H1 (cell line): ENCODE measurements at regions not wholly inside any gene's neighbourhood (a gene's known extent, or its start where the extent isn't known, plus 50 kb on each side); places are given as distances from the start of the nearest gene placed in this dataset.

Experiments
- GABPA ChIP-seq: IDR thresholded peaks from 2 replicates; pipeline ENCODE4 v1.6.1; 2011; ENCODE audit warnings: mild to moderate bottlenecking, low read length, moderate library complexity, borderline replicate concordance; ENCODE audit not compliant: insufficient read depth
- MAX ChIP-seq: IDR thresholded peaks from 2 replicates; pipeline ENCODE4 v1.6.1; 2012; ENCODE audit warnings: inconsistent platforms

GRCh38 chr12:94707892-94708291 lies 57.5 kb upstream of the TMCC3 start:
- no peak for TF ChIP-seq GABPA
- no peak for TF ChIP-seq MAX
